HG03521 (cell line): ENCODE measurements at regions not wholly inside any gene's neighbourhood (a gene's known extent, or its start where the extent isn't known, plus 50 kb on each side); places are given as distances from the start of the nearest gene placed in this dataset.
"Not testable (repeated sequence)": the region's sequence is repeated elsewhere in the genome, so short reads cannot be mapped to it uniquely, and the experiment has no call there.

Experiments used
- ATAC-seq: cut with Tn5 transposase; IDR thresholded peaks from one replicate; pipeline ENCODE4 v1.9.1; 2021; ENCODE audit warnings: mild to moderate bottlenecking, moderate library complexity; ENCODE audit not compliant: unreplicated experiment

- not testable (repeated sequence) for ATAC-seq
These were observed 541.0 kb downstream of the DCDC2C start for GRCh38 chr2:4244422-4244821.

- no peak for ATAC-seq
These were observed 543.2 kb downstream of the DCDC2C start for GRCh38 chr2:4246364-4247131.

GRCh38 chr2:4247791-4248190, 544.4 kb downstream of the DCDC2C start:
- ATAC-seq: no peak

DNA sequence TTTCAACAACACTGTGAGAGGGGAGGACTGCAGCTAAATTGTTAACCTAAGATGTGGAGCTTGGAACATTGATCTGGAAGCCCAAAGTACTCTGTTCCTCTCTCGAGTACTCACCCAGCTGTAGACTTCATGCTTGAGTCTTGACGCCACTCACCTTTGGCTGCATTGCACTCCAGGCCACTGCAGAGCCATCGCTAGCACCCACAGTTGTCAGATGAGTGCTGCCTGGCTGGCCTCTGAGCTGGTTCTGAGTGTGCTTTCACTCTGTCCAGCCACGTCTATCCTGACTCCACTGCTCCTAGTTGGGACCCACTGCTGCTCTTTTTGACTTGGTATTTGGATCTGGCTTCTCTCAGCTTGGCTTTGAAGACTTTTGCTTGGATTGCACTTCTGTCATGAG, 552.1 kb downstream of the DCDC2C start:
- ATAC-seq: no peak

GRCh38 chr2:4256351-4256750, 553.0 kb downstream of the DCDC2C start:
- ATAC-seq: no peak

DNA sequence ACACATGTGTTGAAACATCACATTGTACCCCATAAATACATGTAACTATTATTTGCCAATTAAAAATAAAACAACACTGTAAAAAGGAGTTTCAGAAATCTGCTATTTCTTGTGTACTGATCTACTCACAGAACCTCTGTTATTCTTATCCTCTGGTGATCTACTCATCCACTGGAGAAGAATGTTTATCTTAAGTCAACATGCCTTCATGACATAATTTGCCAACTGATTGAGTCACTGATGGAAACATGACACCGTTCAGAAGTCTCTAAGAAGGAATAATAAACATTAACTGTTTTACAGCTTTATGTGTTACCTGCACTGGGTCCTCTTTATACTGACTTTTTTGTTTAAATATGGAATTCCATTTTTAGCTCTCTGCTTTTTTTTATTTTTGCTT, 555.2 kb downstream of the DCDC2C start:
- no peak for ATAC-seq

GRCh38 chr2:4265936-4266335, 562.6 kb downstream of the DCDC2C start:
- no peak for ATAC-seq

DNA sequence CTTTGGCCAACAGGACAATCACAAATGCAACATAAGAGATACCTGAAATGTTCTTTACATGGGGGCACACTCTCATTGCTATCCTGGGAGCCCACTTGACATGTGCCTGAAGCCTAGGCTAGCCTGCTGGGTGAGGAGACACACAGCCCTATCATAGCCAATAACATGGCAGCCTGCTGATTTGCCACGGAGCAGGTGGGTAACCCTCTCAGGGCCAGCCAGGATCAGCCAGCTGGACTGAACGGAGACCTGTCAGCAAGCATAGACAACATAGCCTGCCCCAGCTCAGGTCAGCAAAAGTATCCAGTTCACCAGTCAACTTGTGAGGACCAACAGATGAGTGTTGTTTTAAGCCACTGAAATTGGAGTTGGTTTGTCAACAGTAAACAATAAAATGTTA, 566.5 kb downstream of the DCDC2C start:
- ATAC-seq: no peak

DNA sequence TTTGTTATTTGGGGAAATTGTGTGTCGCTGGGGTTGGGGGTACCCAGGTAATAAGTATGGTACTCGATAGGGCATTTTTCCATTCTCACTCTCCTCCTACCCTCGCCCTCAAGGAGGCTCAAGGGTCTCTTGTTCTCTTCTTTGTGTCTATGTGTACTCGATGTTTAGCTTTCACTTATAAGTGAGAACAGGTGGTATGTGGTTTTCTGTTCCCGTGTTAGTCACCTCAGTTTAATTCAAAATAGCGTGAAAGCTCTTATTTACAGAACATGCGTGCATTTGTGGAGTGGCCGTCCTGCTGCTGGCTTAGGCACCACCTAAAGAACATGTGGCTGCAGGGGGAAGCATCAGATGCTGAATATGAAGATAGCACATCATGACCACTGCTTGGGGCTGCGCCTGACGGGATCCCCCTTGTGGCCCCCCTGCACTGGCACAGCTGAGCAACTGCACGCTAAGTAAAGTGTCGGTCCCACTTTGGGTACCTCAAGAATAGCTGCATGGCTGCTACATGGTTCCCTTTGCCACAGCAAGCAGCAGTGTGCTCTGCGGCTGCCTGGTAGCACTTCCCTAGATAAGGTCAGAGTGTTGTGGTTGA, 569.0 kb downstream of the DCDC2C start:
- no peak for ATAC-seq

DNA sequence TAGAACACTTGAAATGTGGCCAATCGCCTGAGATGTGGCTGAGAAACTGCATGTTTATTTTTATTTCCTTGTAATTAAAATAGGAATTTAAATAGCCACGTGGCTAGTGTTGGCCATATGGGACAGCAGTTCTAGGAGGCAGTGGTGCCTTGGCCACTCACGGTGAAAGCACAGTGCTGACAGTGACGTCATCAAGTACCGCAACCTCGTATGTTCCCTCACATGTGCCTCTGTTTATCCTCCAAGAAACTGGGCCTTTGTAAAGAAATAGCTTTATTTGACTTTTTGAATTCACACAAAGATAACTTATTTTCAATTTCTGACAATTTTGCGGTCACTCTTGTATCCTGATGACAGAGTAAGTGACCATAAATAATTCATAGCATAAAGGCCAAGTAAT, 575.0 kb downstream of the DCDC2C start:
- no peak for ATAC-seq

DNA sequence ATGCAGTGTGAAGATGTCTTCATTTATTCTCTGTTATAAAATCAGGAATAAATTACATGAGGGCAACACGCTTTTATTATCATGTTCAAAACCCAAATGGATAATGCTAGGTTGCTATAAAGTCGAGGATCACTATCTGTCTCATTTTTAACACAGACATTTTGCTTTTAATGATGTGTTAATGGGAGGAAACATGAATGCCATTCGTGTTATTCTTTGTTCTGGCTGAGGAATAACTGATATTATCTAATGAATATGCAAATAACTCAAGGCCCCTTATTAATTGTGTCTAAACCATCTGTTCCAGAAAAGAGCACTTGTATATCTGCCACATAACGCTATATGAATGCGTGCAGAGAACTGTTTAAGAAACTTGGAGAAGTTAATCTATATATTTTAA, 576.1 kb downstream of the DCDC2C start:
- ATAC-seq: no peak

GRCh38 chr2:4291430-4291829, 588.1 kb downstream of the DCDC2C start:
- ATAC-seq: no peak

GRCh38 chr2:4295680-4296079, 592.3 kb downstream of the DCDC2C start:
- no peak for ATAC-seq

- ATAC-seq: no peak
These were observed 597.2 kb downstream of the DCDC2C start for GRCh38 chr2:4300616-4301015.

GRCh38 chr2:4324531-4324930, 621.2 kb downstream of the DCDC2C start:
- no peak for ATAC-seq

GRCh38 chr2:4336864-4337263, 633.5 kb downstream of the DCDC2C start:
- no peak for ATAC-seq

DNA sequence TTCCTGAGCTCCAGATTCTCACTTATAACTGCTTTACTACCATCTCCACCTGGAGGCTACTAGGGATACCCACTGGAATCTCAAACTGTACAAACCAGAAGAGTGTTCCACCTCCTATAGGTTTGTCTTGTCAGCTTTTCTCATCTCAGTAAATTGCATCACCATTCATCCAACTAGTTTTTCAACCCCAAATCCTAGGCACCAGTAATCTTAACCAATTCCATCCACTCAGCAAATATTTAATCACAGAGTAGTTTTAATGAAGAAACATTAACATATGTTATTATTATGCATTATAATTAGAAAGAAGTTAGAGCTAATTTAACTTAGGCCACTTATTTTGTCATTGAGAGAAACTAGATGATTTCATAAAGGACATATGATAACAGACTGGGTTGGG, 635.0 kb downstream of the DCDC2C start:
- no peak for ATAC-seq

DNA sequence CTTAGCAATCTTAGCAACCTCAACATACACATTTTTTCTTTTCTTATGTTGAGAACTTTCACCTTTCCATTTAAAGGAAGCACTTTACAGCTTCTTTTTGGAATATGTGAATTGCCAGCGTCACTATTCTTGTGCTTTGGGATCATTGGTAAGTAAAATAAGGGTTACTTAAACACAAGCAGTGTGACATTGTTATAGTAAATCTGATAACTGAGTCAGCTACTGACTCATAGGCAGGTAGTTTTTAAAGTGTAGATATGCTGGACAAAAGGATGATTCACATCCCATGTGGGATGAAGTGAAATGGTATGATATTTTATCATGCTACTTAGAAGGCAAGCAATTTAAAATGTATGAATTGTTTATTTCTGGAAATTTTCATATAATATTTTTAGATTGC, 637.2 kb downstream of the DCDC2C start:
- ATAC-seq: no peak

- no peak for ATAC-seq
These were observed 643.3 kb downstream of the DCDC2C start for GRCh38 chr2:4346628-4347027.

DNA sequence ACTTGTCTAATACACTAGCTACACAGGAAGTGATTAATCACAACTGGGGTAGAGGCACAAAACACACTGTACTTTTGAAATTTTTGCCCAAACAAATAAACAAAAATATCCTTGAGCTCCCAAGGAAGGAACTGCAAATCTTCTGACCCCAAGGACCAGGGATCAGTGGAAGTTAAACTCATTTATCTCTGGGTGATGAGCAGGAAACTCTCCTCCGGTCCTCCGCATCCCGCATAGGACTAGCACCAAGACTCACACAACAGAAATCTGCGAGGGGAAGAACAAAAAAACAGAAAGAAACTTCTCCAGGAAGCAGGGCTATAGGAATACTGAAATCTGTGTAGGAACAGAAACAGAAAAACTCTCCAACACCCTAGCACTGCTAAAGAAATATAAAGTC, 650.3 kb downstream of the DCDC2C start:
- no peak for ATAC-seq

GRCh38 chr2:4354164-4354563, 650.8 kb downstream of the DCDC2C start:
- ATAC-seq: no peak

- no peak for ATAC-seq
These were observed 651.3 kb downstream of the DCDC2C start for GRCh38 chr2:4354678-4355077.

GRCh38 chr2:4356109-4356508, 652.7 kb downstream of the DCDC2C start:
- no peak for ATAC-seq
